RWPE2 (cell line): ENCODE measurements at regions not wholly inside any gene's neighbourhood (a gene's known extent, or its start where the extent isn't known, plus 50 kb on each side); places are given as distances from the start of the nearest gene placed in this dataset.

Source experiments
- ATAC-seq: fragments of 200-7000 bp; cut with Tn5 transposase; 3 replicates; pipeline ENCODE4 v1.9.1; 2021; ENCODE audit warnings: low read depth
- DNase-seq: peaks from one replicate; pipeline ENCODE4 v3.0.0-alpha.2; 2020; ENCODE audit warnings: low spot score
- H3K27ac ChIP-seq: fragments of 450-650 bp; 2 replicates; pipeline ENCODE4 v1.5.1; 2017; ENCODE audit warnings: mild to moderate bottlenecking; ENCODE audit not compliant: poor library complexity, severe bottlenecking
- H3K27me3 ChIP-seq: fragments of 250-450 bp; sonication (Bioruptor Pico); 2 replicates; pipeline ENCODE4 v1.5.1; 2021; ENCODE audit warnings: mild to moderate bottlenecking, moderate library complexity; ENCODE audit not compliant: insufficient read depth, poor library complexity, severe bottlenecking
- H3K36me3 ChIP-seq: fragments of 250-450 bp; sonication (Bioruptor Pico); 2 replicates; pipeline ENCODE4 v1.5.1; 2020; ENCODE audit warnings: low read depth, mild to moderate bottlenecking, moderate library complexity
- H3K4me1 ChIP-seq: fragments of 250-450 bp; sonication (Bioruptor Pico); 2 replicates; pipeline ENCODE4 v1.5.1; 2021; ENCODE audit warnings: mild to moderate bottlenecking, moderate library complexity; ENCODE audit not compliant: insufficient read depth, poor library complexity, severe bottlenecking
- H3K4me3 ChIP-seq: fragments of 250-450 bp; sonication (Bioruptor Pico); 2 replicates; pipeline ENCODE4 v1.5.1; 2021; ENCODE audit warnings: mild to moderate bottlenecking, moderate library complexity; ENCODE audit not compliant: severe bottlenecking
- H3K9me3 ChIP-seq: fragments of 250-450 bp; sonication (Bioruptor Pico); 2 replicates; pipeline ENCODE4 v1.5.1; 2021; ENCODE audit warnings: mild to moderate bottlenecking, moderate library complexity; ENCODE audit not compliant: severe bottlenecking
- CTCF ChIP-seq: fragments of 450-650 bp; IDR thresholded peaks from one replicate; pipeline ENCODE4 v1.5.1; 2017; ENCODE audit warnings: mild to moderate bottlenecking, moderate library complexity; ENCODE audit not compliant: poor library complexity, severe bottlenecking

- TF ChIP-seq CTCF = no peak
- Histone ChIP-seq H3K9me3 (no peaks in the 10 kb centered on the region), H3K27me3 (no peaks in the 10 kb centered on the region), H3K36me3 (no peaks in the 10 kb centered on the region), H3K4me3 (no peak overlapping the region), H3K27ac (no peak overlapping the region), H3K4me1 (no peaks in the 10 kb centered on the region)
- DNase-seq (no peak), ATAC-seq (no peak)
Measured at GRCh38 chr3:81270603-81271379, 490.7 kb downstream of the GBE1 start.

DNA sequence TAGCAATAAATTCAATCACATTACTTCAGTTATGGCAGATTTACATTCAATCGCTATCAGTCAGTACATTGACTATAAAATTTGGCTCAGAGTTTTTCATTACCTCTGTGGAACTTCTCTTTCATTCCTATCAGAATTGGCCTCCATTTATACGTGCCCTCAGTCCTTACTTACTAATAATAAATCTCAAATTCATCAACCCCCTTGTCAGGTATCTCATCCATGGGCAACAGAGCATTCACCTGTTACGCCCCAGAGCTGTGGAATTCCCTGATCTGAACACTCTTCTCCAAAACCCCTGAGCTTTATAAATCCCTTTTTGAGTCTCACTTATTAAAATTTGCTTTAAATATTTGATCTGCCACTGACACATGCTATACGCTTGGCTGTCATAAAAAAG is 492.9 kb downstream of the GBE1 start:
- no peak overlapping the region for H3K4me3 ChIP-seq
- H3K36me3 ChIP-seq = no peaks in the 10 kb centered on the region
- no peak for TF ChIP-seq CTCF
- no peak overlapping the region for H3K27ac ChIP-seq
- H3K9me3 ChIP-seq = no peaks in the 10 kb centered on the region
- no peaks in the 10 kb centered on the region for H3K27me3 ChIP-seq
- no peaks in the 10 kb centered on the region for H3K4me1 ChIP-seq
- ATAC-seq (no peak), DNase-seq (no peak)

GRCh38 chr3:81261996-81262395 is 499.4 kb downstream of the GBE1 start:
- no peaks in the 10 kb centered on the region for H3K27me3 ChIP-seq
- H3K4me3 ChIP-seq = no peak overlapping the region
- DNase-seq (no peak), ATAC-seq (no peak)
- no peak overlapping the region for H3K27ac ChIP-seq
- no peaks in the 10 kb centered on the region for H3K4me1 ChIP-seq
- H3K36me3 ChIP-seq = no peaks in the 10 kb centered on the region
- no peak for TF ChIP-seq CTCF
- H3K9me3 ChIP-seq = no peaks in the 10 kb centered on the region

DNA sequence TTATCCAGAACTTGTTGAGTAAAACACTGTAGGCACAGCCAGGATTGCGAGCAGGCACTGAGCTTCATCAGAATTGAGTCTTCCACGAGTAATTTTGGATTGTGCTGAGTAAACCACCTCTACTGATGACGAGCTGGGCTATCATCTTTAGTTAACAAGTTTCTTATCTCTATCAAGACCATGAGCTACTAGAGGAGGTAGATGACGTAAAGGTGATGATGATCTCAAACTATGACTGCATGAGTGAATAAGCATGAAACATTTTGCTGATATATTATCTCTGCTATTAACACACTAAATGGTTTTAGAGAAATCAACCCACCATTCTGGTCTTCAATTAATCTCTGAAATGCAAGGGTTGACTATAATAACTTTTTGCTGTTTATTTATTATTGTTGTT is 506.0 kb downstream of the GBE1 start:
- no peak for TF ChIP-seq CTCF
- H3K4me1 ChIP-seq = no peaks in the 10 kb centered on the region
- ATAC-seq (no peak), DNase-seq (no peak)
- no peaks in the 10 kb centered on the region for H3K9me3 ChIP-seq
- H3K36me3 ChIP-seq = no peaks in the 10 kb centered on the region
- no peak overlapping the region for H3K27ac ChIP-seq
- no peak overlapping the region for H3K4me3 ChIP-seq
- H3K27me3 ChIP-seq = peaks cover 3% of the 10 kb centered on the region

DNA sequence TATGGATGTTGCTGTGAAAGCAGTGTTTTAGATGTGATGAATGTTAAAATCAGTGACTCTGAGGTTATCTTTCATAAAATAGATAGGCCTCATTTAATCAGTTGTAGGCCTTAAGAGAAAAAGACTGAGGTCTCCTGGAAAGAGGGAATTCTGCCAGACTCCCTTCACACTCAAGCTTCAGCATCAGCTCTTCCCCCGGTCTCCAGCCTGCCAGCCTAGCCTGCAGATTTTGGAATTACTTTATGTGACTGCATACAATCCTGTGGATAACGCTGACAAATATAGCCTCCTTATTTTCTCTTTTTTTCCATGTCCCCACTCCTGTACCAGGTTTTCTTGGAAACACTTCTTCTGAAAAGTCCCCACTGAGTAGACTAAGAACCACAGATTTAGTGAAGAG is 510.3 kb downstream of the GBE1 start:
- Histone ChIP-seq H3K4me3 (no peak overlapping the region), H3K36me3 (no peaks in the 10 kb centered on the region), H3K4me1 (peaks cover 8% of the 10 kb centered on the region), H3K9me3 (no peaks in the 10 kb centered on the region), H3K27ac (no peak overlapping the region), H3K27me3 (peaks cover 3% of the 10 kb centered on the region)
- no peak for TF ChIP-seq CTCF
- ATAC-seq (no peak), DNase-seq (no peak)
